Thyroid gland (tissue), 4 donors: ENCODE measurements at regions not wholly inside any gene's neighbourhood (a gene's known extent, or its start where the extent isn't known, plus 50 kb on each side); places are given as distances from the start of the nearest gene placed in this dataset.
A peak's percentile ranks its signal among the peaks of the same experiment; 100 is the strongest.

Source experiments
- DNase-seq, 2 donors: peaks; one replicate each; pipeline ENCODE4 v3.0.0-alpha.2; 2019
- H3K27ac ChIP-seq, 3 donors: fragments of 200-600 bp; sonication (generic); 1 replicate in 2 of 3; 2 replicates in 1 of 3; pipeline ENCODE4 v1.5.1; 2016 to 2019; ENCODE audit warnings: mild to moderate bottlenecking in 1 of 3, moderate library complexity in 1 of 3
- H3K27me3 ChIP-seq: fragments of 200-600 bp; sonication (generic); one replicate; pipeline ENCODE4 v1.5.1; 2019
- H3K36me3 ChIP-seq, 2 donors: fragments of 200-600 bp; sonication (generic); one replicate each; pipeline ENCODE4 v1.5.1; 2016 to 2019
- H3K4me1 ChIP-seq, 2 donors: fragments of 200-600 bp; sonication (generic); one replicate each; pipeline ENCODE4 v1.5.1; 2017 to 2019
- H3K4me3 ChIP-seq, 3 donors: fragments of 200-600 bp; sonication (generic); replicated peaks in 1 of 3; 1 replicate in 2 of 3; 2 replicates in 1 of 3; pipeline ENCODE4 v1.5.1; 2016; ENCODE audit warnings: mild to moderate bottlenecking in 1 of 3
- H3K9me3 ChIP-seq: fragments of 200-600 bp; sonication (generic); one replicate; pipeline ENCODE4 v1.5.1; 2017
- CTCF ChIP-seq, 6 experiments: fragments of 200-600 bp in 3 of 6; fragments of 450-650 bp in 3 of 6; sonication (generic) in 3 of 6; IDR thresholded peaks; one replicate each; pipeline ENCODE4 v1.5.1; 2016 to 2019; ENCODE audit warnings: antibody characterized with exemption in 6 of 6, mild to moderate bottlenecking in 2 of 6, inconsistent platforms in 1 of 6, moderate library complexity in 1 of 6
- POLR2A ChIP-seq, 2 donors: fragments of 450-650 bp; IDR thresholded peaks; one replicate each; pipeline ENCODE4 v1.6.1; 2017; ENCODE audit warnings: antibody characterized with exemption in 2 of 2, mild to moderate bottlenecking in 2 of 2, moderate library complexity in 1 of 2
- WGBS, 2 donors: methylation state at CpG; one replicate each; pipeline ENCODE4 v1.1.5; 2017; 5-methylcytosine and 5-hydroxymethylcytosine counted together
- intact Hi-C: fragments of 100-400 bp; cut with DNase I; formaldehyde crosslinking; loops from one replicate; pipeline ENCODE4 v1.15.1; 2023

DNA sequence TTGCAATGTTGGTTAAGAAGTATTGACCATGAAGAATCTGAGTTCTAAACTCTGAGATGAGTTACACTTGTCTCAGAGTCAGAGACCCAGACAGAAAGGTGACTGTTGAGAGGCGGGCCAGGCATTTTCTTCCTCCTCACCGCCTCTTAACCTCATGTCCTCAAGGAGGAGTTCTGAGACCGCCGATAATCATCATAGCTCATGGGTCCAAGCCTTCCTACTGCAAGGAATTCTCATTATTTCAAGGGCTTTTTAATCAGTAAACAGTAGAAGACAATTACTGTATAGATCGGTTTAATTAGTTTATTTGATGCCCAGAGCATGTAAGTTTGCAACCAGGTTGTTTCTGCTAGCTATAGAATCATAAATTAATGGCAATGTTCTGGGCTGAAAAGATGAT, 382.4 kb upstream of the MMS22L start:
- Histone ChIP-seq H3K4me3 (no peak overlapping the region), H3K36me3 (no peaks in the 10 kb centered on the region), H3K27me3 (no peaks in the 10 kb centered on the region), H3K4me1 (peaks cover 6 to 12% of the 10 kb centered on the region in 2 donors), H3K9me3 (no peaks in the 10 kb centered on the region), H3K27ac (no peak overlapping the region)
- TF ChIP-seq CTCF (IDR thresholded peaks at IDR 0.05) (no peak), POLR2A (IDR thresholded peaks at IDR 0.05) (no peak)
- DNase-seq, result no peak
- 69 to 74% methylated on average over 5 of the region's 5 CpGs for WGBS, 2 donors
- intact Hi-C loops, result no loop called here

GRCh38 chr6:97666889-97667288, 383.9 kb upstream of the MMS22L start:
- Histone ChIP-seq H3K4me1 (peaks cover 6 to 12% of the 10 kb centered on the region in 2 donors), H3K27ac (no peak overlapping the region), H3K9me3 (no peaks in the 10 kb centered on the region), H3K27me3 (no peaks in the 10 kb centered on the region), H3K4me3 (no peak overlapping the region), H3K36me3 (no peaks in the 10 kb centered on the region)
- DNase-seq, result no peak
- intact Hi-C loops, result no loop called here
- TF ChIP-seq POLR2A (IDR thresholded peaks at IDR 0.05) (no peak), CTCF (IDR thresholded peaks at IDR 0.05) (no peak)
- WGBS, 2 donors, result 87 to 90% methylated on average over 1 of the region's 1 CpG

- WGBS, 2 donors, result 12 to 16% methylated on average over 11 of the region's 11 CpGs
- no peak overlapping the region for H3K4me3 ChIP-seq
These were observed 385.7 kb upstream of the MMS22L start for GRCh38 chr6:97668716-97669115.

GRCh38 chr6:97669191-97670031, 386.4 kb upstream of the MMS22L start:
- Histone ChIP-seq H3K36me3 (no peaks in the 10 kb centered on the region), H3K4me1 (peaks cover 6 to 12% of the 10 kb centered on the region in 2 donors), H3K4me3 (no peak overlapping the region), H3K27me3 (no peaks in the 10 kb centered on the region), H3K9me3 (no peaks in the 10 kb centered on the region), H3K27ac (no peak overlapping the region)
- WGBS, 2 donors, result 20 to 23% methylated on average over 15 of the region's 15 CpGs
- DNase-seq, result peak; percentile 2 to 8
- intact Hi-C loops, result no loop called here
- TF ChIP-seq POLR2A (IDR thresholded peaks at IDR 0.05), result no peak
- TF ChIP-seq CTCF (IDR thresholded peaks at IDR 0.05), result no peak

More at GRCh38 chr6:97668716-97669115, 385.7 kb upstream of the MMS22L start:
- Histone ChIP-seq H3K36me3 (no peaks in the 10 kb centered on the region), H3K27ac (no peak overlapping the region), H3K27me3 (no peaks in the 10 kb centered on the region), H3K4me1 (peaks cover 6 to 12% of the 10 kb centered on the region in 2 donors), H3K9me3 (no peaks in the 10 kb centered on the region)
- TF ChIP-seq CTCF (IDR thresholded peaks at IDR 0.05), result no peak
- no peak for TF ChIP-seq POLR2A (IDR thresholded peaks at IDR 0.05)
- peak in 1 of 2 donors; percentile 13 for DNase-seq
- intact Hi-C loops, result no loop called here

- WGBS, 2 donors, result 79 to 85% methylated on average over 3 of the region's 3 CpGs
These were observed 391.8 kb upstream of the MMS22L start for GRCh38 chr6:97674802-97675201.

More at GRCh38 chr6:97674802-97675201, 391.8 kb upstream of the MMS22L start:
- intact Hi-C loops, result no loop called here
- H3K4me3 ChIP-seq, result no peak overlapping the region
- no peaks in the 10 kb centered on the region for H3K36me3 ChIP-seq
- TF ChIP-seq POLR2A (IDR thresholded peaks at IDR 0.05) (no peak), CTCF (IDR thresholded peaks at IDR 0.05) (no peak)
- H3K27ac ChIP-seq, result no peak overlapping the region
- H3K27me3 ChIP-seq, result no peaks in the 10 kb centered on the region
- H3K4me1 ChIP-seq, result no peaks in the 10 kb centered on the region
- DNase-seq, result no peak
- no peaks in the 10 kb centered on the region for H3K9me3 ChIP-seq
